Esophagus squamous epithelium (tissue), 5 donors: ENCODE measurements at regions not wholly inside any gene's neighbourhood (a gene's known extent, or its start where the extent isn't known, plus 50 kb on each side); places are given as distances from the start of the nearest gene placed in this dataset.

Source experiments
- DNase-seq: peaks from one replicate; lab custom pipeline; 2025; lab: John Stamatoyannopoulos, UW
- H3K27ac ChIP-seq, 4 donors: fragments of 200-600 bp; sonication (generic); one replicate each; pipeline ENCODE4 v1.5.1; 2016 to 2019; ENCODE audit warnings: mild to moderate bottlenecking in 1 of 4
- H3K27me3 ChIP-seq, 4 donors: fragments of 200-600 bp; sonication (generic); 1 replicate in 3 of 4; 2 replicates in 1 of 4; pipeline versions ENCODE4 v1.5.1 to v1.6.0; 2017 to 2021; ENCODE audit warnings: antibody characterized with exemption in 1 of 4
- H3K36me3 ChIP-seq, 3 donors: fragments of 200-600 bp; sonication (generic); one replicate each; pipeline ENCODE4 v1.5.1; 2016 to 2019
- H3K4me1 ChIP-seq, 3 donors: fragments of 200-600 bp; sonication (generic); one replicate each; pipeline ENCODE4 v1.5.1; 2017 to 2019
- H3K4me3 ChIP-seq, 4 donors: fragments of 200-600 bp; sonication (generic); 1 replicate in 3 of 4; 2 replicates in 1 of 4; pipeline ENCODE4 v1.5.1; 2016 to 2019; ENCODE audit warnings: mild to moderate bottlenecking in 2 of 4, moderate library complexity in 1 of 4
- H3K9me3 ChIP-seq, 3 donors: fragments of 200-600 bp; sonication (generic); one replicate each; pipeline ENCODE4 v1.5.1; 2016 to 2019
- CTCF ChIP-seq, 6 experiments: fragments of 450-650 bp in 4 of 6; fragments of 200-600 bp in 2 of 6; sonication (generic) in 2 of 6; IDR thresholded peaks; one replicate each; pipeline ENCODE4 v1.5.1; 2016 to 2019; ENCODE audit warnings: antibody characterized with exemption in 6 of 6, mild to moderate bottlenecking in 4 of 6, moderate library complexity in 4 of 6
- POLR2A ChIP-seq, 4 donors: fragments of 450-650 bp; IDR thresholded peaks; one replicate each; pipeline ENCODE4 v1.6.1; 2017; ENCODE audit warnings: antibody characterized with exemption in 4 of 4, mild to moderate bottlenecking in 4 of 4, moderate library complexity in 3 of 4
- WGBS, 2 donors: methylation state at CpG; one replicate each; pipeline ENCODE4 v1.1.5; 2018; 5-methylcytosine and 5-hydroxymethylcytosine counted together
- intact Hi-C: fragments of 100-400 bp; cut with DNase I; formaldehyde crosslinking; loops from one replicate; pipeline ENCODE4 v1.15.0; 2022
- donor health status: DM: yes; HTN: yes; CAD: no.

GRCh38 chr9:13627071-13627470 lies 347.6 kb upstream of the MPDZ start:
- TF ChIP-seq CTCF (IDR thresholded peaks at IDR 0.05): no peak
- no peak for TF ChIP-seq POLR2A (IDR thresholded peaks at IDR 0.05)
- no peaks in the 10 kb centered on the region for H3K36me3 ChIP-seq
- intact Hi-C loops: no loop called here
- H3K27me3 ChIP-seq: no peaks in the 10 kb centered on the region
- WGBS, 2 donors: 92% methylated on average over 2 of the region's 3 CpGs; no CpG with 5 or more reads in 1 of the 2 donors
- H3K4me1 ChIP-seq: no peaks in the 10 kb centered on the region
- no peak for DNase-seq
- H3K27ac ChIP-seq: no peak overlapping the region
- H3K9me3 ChIP-seq: no peaks in the 10 kb centered on the region
- no peak overlapping the region for H3K4me3 ChIP-seq

- intact Hi-C loops: no loop called here
- WGBS, 2 donors: 88 to 89% methylated on average over 1 of the region's 1 CpG
- Histone ChIP-seq H3K36me3 (no peaks in the 10 kb centered on the region), H3K9me3 (no peaks in the 10 kb centered on the region), H3K27ac (no peak overlapping the region), H3K4me3 (no peak overlapping the region), H3K4me1 (no peaks in the 10 kb centered on the region), H3K27me3 (no peaks in the 10 kb centered on the region)
- no peak for TF ChIP-seq POLR2A (IDR thresholded peaks at IDR 0.05)
- TF ChIP-seq CTCF (IDR thresholded peaks at IDR 0.05): no peak
- no peak for DNase-seq
Observed at GRCh38 chr9:13626601-13627000, 347.1 kb upstream of the MPDZ start.

- no peak for DNase-seq
- no peak for TF ChIP-seq POLR2A (IDR thresholded peaks at IDR 0.05)
- no peak for TF ChIP-seq CTCF (IDR thresholded peaks at IDR 0.05)
- no peak overlapping the region for H3K27ac ChIP-seq
- WGBS, 2 donors: 65 to 68% methylated on average over 6 of the region's 6 CpGs
- H3K4me3 ChIP-seq: no peak overlapping the region
- no peaks in the 10 kb centered on the region for H3K9me3 ChIP-seq
- H3K4me1 ChIP-seq: no peaks in the 10 kb centered on the region
- intact Hi-C loops: no loop called here
- H3K27me3 ChIP-seq: no peaks in the 10 kb centered on the region
- no peaks in the 10 kb centered on the region for H3K36me3 ChIP-seq
Observed at GRCh38 chr9:13621872-13622564, 342.5 kb upstream of the MPDZ start.

GRCh38 chr9:13616491-13617035 lies 337.1 kb upstream of the MPDZ start:
- no peak for TF ChIP-seq POLR2A (IDR thresholded peaks at IDR 0.05)
- TF ChIP-seq CTCF (IDR thresholded peaks at IDR 0.05): no peak
- WGBS, 2 donors: 44 to 53% methylated on average over 2 of the region's 2 CpGs
- intact Hi-C loops: no loop called here

GRCh38 chr9:13615660-13616490 lies 336.4 kb upstream of the MPDZ start:
- H3K27ac ChIP-seq: no peak overlapping the region
- no peak overlapping the region for H3K4me3 ChIP-seq
- TF ChIP-seq POLR2A (IDR thresholded peaks at IDR 0.05) (no peak), CTCF (IDR thresholded peaks at IDR 0.05) (no peak)
- intact Hi-C loops: no loop called here
- no peaks in the 10 kb centered on the region for H3K4me1 ChIP-seq
- WGBS, 2 donors: 65 to 67% methylated on average over 7 of the region's 7 CpGs
- no peaks in the 10 kb centered on the region for H3K27me3 ChIP-seq
- no peaks in the 10 kb centered on the region for H3K36me3 ChIP-seq
- no peak for DNase-seq
- no peaks in the 10 kb centered on the region for H3K9me3 ChIP-seq

More at GRCh38 chr9:13616491-13617035, 337.1 kb upstream of the MPDZ start:
- H3K4me1 ChIP-seq: no peaks in the 10 kb centered on the region
- H3K4me3 ChIP-seq: no peak overlapping the region
- no peaks in the 10 kb centered on the region for H3K27me3 ChIP-seq
- no peaks in the 10 kb centered on the region for H3K36me3 ChIP-seq
- no peaks in the 10 kb centered on the region for H3K9me3 ChIP-seq
- no peak for DNase-seq
- no peak overlapping the region for H3K27ac ChIP-seq
